Panc1 (cell line): ENCODE measurements at regions not wholly inside any gene's neighbourhood (a gene's known extent, or its start where the extent isn't known, plus 50 kb on each side); places are given as distances from the start of the nearest gene placed in this dataset.

Experiments used
- ATAC-seq: fragments of 200-7000 bp; cut with Tn5 transposase; 2 replicates; pipeline ENCODE4 v1.9.1; 2020; ENCODE audit warnings: mild to moderate bottlenecking, moderate library complexity
- BruUV-seq: library from RNA; stranded (reverse); fragments of 400-500 nt; replicated peaks from 2 replicates; lab custom pipeline; 2021; lab: Mats Ljungman, UMichigan
- CTCF ChIA-PET: fragments of 300-600 bp; sonication (Branson Sonifier 250); formaldehyde crosslinking; loops from one replicate; lab custom pipeline; 2022; ENCODE audit warnings: antibody characterized with exemption; lab: Charles Lee
- POLR2A ChIA-PET: fragments of 300-600 bp; sonication (Branson Sonifier 250); formaldehyde crosslinking; loops from one replicate; lab custom pipeline; 2022; ENCODE audit warnings: antibody characterized with exemption; lab: Charles Lee
- DNase-seq: peaks from one replicate; pipeline ENCODE4 v3.0.0-alpha.2; 2010; ENCODE audit warnings: low read depth, low spot score
- H3K27ac ChIP-seq: 2 replicates; pipeline ENCODE4 v1.5.1; 2011; ENCODE audit warnings: mild to moderate bottlenecking, low read length, inconsistent platforms
- H3K27me3 ChIP-seq: fragments of 200-500 bp; sonication (Bioruptor generic); 2 replicates; pipeline ENCODE4 v1.6.0; 2014; ENCODE audit warnings: low read length, inconsistent platforms; ENCODE audit not compliant: control insufficient read depth, insufficient read depth
- H3K36me3 ChIP-seq: fragments of 200-500 bp; sonication (Bioruptor generic); 2 replicates; pipeline ENCODE4 v1.5.1; 2014; ENCODE audit warnings: inconsistent platforms, mild to moderate bottlenecking, low read length, moderate library complexity; ENCODE audit not compliant: control insufficient read depth, insufficient read depth
- H3K4me1 ChIP-seq: 2 replicates; pipeline ENCODE4 v1.5.1; 2011; ENCODE audit warnings: inconsistent platforms, mild to moderate bottlenecking, low read length, moderate library complexity; ENCODE audit not compliant: control insufficient read depth, insufficient read depth
- H3K4me3 ChIP-seq, 2 experiments: 2 replicates each; pipeline ENCODE4 v1.5.1; 2011 to 2012; ENCODE audit warnings: low read depth in 2 of 2, low read length in 2 of 2, mild to moderate bottlenecking in 2 of 2, inconsistent platforms in 1 of 2, moderate library complexity in 1 of 2
- H3K9me3 ChIP-seq: fragments of 200-500 bp; sonication (Bioruptor generic); 2 replicates; pipeline ENCODE4 v1.5.1; 2014; ENCODE audit warnings: low read depth, mild to moderate bottlenecking, inconsistent platforms, low read length, moderate library complexity; ENCODE audit not compliant: control insufficient read depth, insufficient read depth
- CTCF ChIP-seq: fragments of 450-650 bp; IDR thresholded peaks from 2 replicates; pipeline ENCODE4 v1.5.1; 2017; ENCODE audit warnings: mild to moderate bottlenecking
- POLR2AphosphoS5 ChIP-seq: IDR thresholded peaks from 2 replicates; pipeline ENCODE4 v1.6.1; 2012; ENCODE audit warnings: mild to moderate bottlenecking, low read depth, low read length, moderate library complexity
- SIN3A ChIP-seq: IDR thresholded peaks from 2 replicates; pipeline ENCODE4 v1.6.1; 2012; ENCODE audit warnings: low read depth, mild to moderate bottlenecking, low read length, moderate library complexity, borderline replicate concordance; ENCODE audit not compliant: insufficient read depth
- TCF7L2 ChIP-seq: IDR thresholded peaks from 2 replicates; pipeline ENCODE4 v1.6.1; 2011; ENCODE audit warnings: mild to moderate bottlenecking, low read depth, low read length, inconsistent platforms
- in situ Hi-C: cut with HindIII; loops from 2 replicates; pipeline ENCODE4 v1.10.0; 2016; ENCODE audit warnings: low sequenced_read_pairs, low pct_unique_long_range_greater_than_20kb
- intact Hi-C: fragments of 100-400 bp; cut with micrococcal nuclease; formaldehyde crosslinking; loops from one replicate; pipeline ENCODE4 v1.10.0; 2022; ENCODE audit not compliant: unreplicated experiment
- TF ChIP-seq, protein P1 (sequence below), 2 experiments: IDR thresholded peaks; 2 replicates each; pipeline ENCODE4 v1.6.1; 2011 to 2012; ENCODE audit warnings: low read depth in 2 of 2, control low read depth in 1 of 2, low read length in 1 of 2, mild to moderate bottlenecking in 1 of 2, moderate library complexity in 1 of 2; ENCODE audit not compliant: insufficient read depth in 1 of 2

- intact Hi-C loops = no loop called here
- H3K27me3 ChIP-seq = no peaks in the 10 kb centered on the region
- in situ Hi-C loops = no loop called here
- no peak overlapping the region for H3K27ac ChIP-seq
- no peaks in the 10 kb centered on the region for H3K4me1 ChIP-seq
- POLR2A ChIA-PET = no interaction called here
- CTCF ChIA-PET = no interaction called here
- DNase-seq (no peak), ATAC-seq (no peak)
- no peaks in the 10 kb centered on the region for H3K9me3 ChIP-seq
- no peak overlapping the region for H3K4me3 ChIP-seq
- TF ChIP-seq, protein P1, sequence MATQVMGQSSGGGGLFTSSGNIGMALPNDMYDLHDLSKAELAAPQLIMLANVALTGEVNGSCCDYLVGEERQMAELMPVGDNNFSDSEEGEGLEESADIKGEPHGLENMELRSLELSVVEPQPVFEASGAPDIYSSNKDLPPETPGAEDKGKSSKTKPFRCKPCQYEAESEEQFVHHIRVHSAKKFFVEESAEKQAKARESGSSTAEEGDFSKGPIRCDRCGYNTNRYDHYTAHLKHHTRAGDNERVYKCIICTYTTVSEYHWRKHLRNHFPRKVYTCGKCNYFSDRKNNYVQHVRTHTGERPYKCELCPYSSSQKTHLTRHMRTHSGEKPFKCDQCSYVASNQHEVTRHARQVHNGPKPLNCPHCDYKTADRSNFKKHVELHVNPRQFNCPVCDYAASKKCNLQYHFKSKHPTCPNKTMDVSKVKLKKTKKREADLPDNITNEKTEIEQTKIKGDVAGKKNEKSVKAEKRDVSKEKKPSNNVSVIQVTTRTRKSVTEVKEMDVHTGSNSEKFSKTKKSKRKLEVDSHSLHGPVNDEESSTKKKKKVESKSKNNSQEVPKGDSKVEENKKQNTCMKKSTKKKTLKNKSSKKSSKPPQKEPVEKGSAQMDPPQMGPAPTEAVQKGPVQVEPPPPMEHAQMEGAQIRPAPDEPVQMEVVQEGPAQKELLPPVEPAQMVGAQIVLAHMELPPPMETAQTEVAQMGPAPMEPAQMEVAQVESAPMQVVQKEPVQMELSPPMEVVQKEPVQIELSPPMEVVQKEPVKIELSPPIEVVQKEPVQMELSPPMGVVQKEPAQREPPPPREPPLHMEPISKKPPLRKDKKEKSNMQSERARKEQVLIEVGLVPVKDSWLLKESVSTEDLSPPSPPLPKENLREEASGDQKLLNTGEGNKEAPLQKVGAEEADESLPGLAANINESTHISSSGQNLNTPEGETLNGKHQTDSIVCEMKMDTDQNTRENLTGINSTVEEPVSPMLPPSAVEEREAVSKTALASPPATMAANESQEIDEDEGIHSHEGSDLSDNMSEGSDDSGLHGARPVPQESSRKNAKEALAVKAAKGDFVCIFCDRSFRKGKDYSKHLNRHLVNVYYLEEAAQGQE (IDR thresholded peaks at IDR 0.05; ENCODE audit: insufficient read depth in 1 of 2, low read depth in 2 of 2, low read length in 1 of 2) = no peak
- H3K36me3 ChIP-seq = no peaks in the 10 kb centered on the region
- BruUV-seq = no TSS peak
Observed at GRCh38 chr13:46953331-46953730, 56.5 kb upstream of the HTR2A start.

DNA sequence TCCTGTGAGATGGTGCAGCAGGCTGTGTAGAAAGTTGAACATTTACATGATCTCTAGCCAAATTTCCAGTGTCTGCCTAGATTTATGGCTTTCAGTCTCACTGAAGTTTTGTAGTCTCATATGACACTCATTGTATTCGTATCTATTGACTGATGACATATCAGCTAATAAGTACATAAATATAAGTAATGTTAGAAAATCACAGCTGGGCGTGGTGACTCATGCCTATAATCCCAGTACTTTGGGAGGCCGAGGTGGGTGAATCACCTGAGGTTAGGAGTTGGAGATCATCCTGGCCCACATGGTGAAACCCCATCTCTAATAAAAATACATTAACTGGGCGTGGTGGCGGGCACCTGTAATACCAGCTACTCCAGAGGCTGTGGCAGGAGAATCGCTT lies 54.7 kb upstream of the HTR2A start:
- ChIA-PET POLR2A (no interaction called here), CTCF (interaction anchor here (0.7 kb wide), 1 partner anchor 120 kb away, joined by 3 read pairs; no protein-coding TSS in a partner anchor)
- Histone ChIP-seq H3K27me3 (no peaks in the 10 kb centered on the region), H3K4me3 (no peak overlapping the region), H3K36me3 (no peaks in the 10 kb centered on the region), H3K27ac (no peak overlapping the region), H3K4me1 (no peaks in the 10 kb centered on the region), H3K9me3 (no peaks in the 10 kb centered on the region)
- no peak for TF ChIP-seq POLR2AphosphoS5
- no peak for TF ChIP-seq CTCF
- TF ChIP-seq SIN3A = no peak
- no peak for TF ChIP-seq TCF7L2
- TF ChIP-seq, protein P1 (IDR thresholded peaks at IDR 0.05; ENCODE audit: insufficient read depth in 1 of 2, low read depth in 2 of 2, low read length in 1 of 2) = no peak
- in situ Hi-C loops = no loop called here
- ATAC-seq (no peak), DNase-seq (no peak)
- intact Hi-C loops = no loop called here
- BruUV-seq = no TSS peak
